T follicular helper cell (primary cell): ENCODE measurements at regions not wholly inside any gene's neighbourhood (a gene's known extent, or its start where the extent isn't known, plus 50 kb on each side); places are given as distances from the start of the nearest gene placed in this dataset.
"Not testable (repeated sequence)": the region's sequence is repeated elsewhere in the genome, so short reads cannot be mapped to it uniquely, and the experiment has no call there.

ENCODE experiments used
- DNase-seq: peaks from one replicate; pipeline ENCODE4 v3.0.0-alpha.2; 2020; ENCODE audit warnings: low read depth

GRCh38 chr3:194950906-194951628 is 265.4 kb downstream of the FAM43A start:
- DNase-seq: no peak

- not testable (repeated sequence) for DNase-seq
These were observed 265.9 kb downstream of the FAM43A start for GRCh38 chr3:194951629-194951920.

- no peak for DNase-seq
These were observed 266.4 kb downstream of the FAM43A start for GRCh38 chr3:194951931-194952582.

GRCh38 chr3:194952841-194953241 is 267.2 kb downstream of the FAM43A start:
- no peak for DNase-seq

- no peak for DNase-seq
These were observed 267.6 kb downstream of the FAM43A start for GRCh38 chr3:194953291-194953690.

GRCh38 chr3:194955546-194955945 is 269.9 kb downstream of the FAM43A start:
- no peak for DNase-seq

- no peak for DNase-seq
These were observed 270.5 kb downstream of the FAM43A start for GRCh38 chr3:194955979-194956696.

GRCh38 chr3:194956697-194957396 is 271.2 kb downstream of the FAM43A start:
- no peak for DNase-seq

- no peak for DNase-seq
These were observed 272.1 kb downstream of the FAM43A start for GRCh38 chr3:194957743-194958240.

GRCh38 chr3:194959217-194959616 is 273.5 kb downstream of the FAM43A start:
- no peak for DNase-seq

GRCh38 chr3:194959666-194960065 is 274.0 kb downstream of the FAM43A start:
- DNase-seq: not testable (repeated sequence)

- no peak for DNase-seq
These were observed 274.9 kb downstream of the FAM43A start for GRCh38 chr3:194960446-194961032.

- DNase-seq: no peak
These were observed 275.5 kb downstream of the FAM43A start for GRCh38 chr3:194961149-194961548.

GRCh38 chr3:194961571-194961970 is 275.9 kb downstream of the FAM43A start:
- no peak for DNase-seq

- no peak for DNase-seq
These were observed 276.4 kb downstream of the FAM43A start for GRCh38 chr3:194962056-194962455.

- DNase-seq: no peak
These were observed 279.1 kb downstream of the FAM43A start for GRCh38 chr3:194964809-194965208.

- no peak for DNase-seq
These were observed 281.8 kb downstream of the FAM43A start for GRCh38 chr3:194967151-194968117.

- no peak for DNase-seq
These were observed 284.4 kb downstream of the FAM43A start for GRCh38 chr3:194970066-194970465.

GRCh38 chr3:194971009-194971408 is 285.3 kb downstream of the FAM43A start:
- no peak for DNase-seq

- DNase-seq: no peak
These were observed 286.3 kb downstream of the FAM43A start for GRCh38 chr3:194971965-194972364.

- DNase-seq: no peak
These were observed 287.0 kb downstream of the FAM43A start for GRCh38 chr3:194972641-194973040.
